ENCODE measurements at regions not wholly inside any gene's neighbourhood (a gene's known extent, or its start where the extent isn't known, plus 50 kb on each side); places are given as distances from the start of the nearest gene placed in this dataset.

DNA sequence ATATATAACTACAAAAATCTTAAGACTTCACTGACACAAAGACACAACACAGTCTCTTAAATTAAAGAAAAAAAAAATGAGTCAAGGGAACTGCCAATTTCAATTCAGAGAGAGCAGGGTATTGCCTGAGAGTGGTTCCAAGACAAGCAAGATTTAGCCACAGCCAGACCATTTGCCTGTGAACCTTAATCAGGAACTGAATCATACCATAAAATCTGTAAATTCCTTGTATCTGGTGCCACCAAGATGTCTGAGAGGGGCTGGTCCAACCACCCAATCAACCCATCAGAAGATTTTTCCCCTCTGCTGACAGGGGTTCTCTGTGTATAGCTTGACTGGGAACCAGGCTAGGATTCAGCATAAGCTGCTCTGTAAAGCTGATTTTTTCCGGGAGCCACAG, 159.2 kb downstream of the CPEB2 start:
- TF ChIP-seq POLR2A (IDR thresholded peaks at IDR 0.05; ENCODE audit: low read depth, low read length): no peak
- no peak for TF ChIP-seq POLR2AphosphoS5 (IDR thresholded peaks at IDR 0.05; ENCODE audit: low read depth, low read length)
- TF ChIP-seq TAF1 (IDR thresholded peaks at IDR 0.05; ENCODE audit: borderline replicate concordance, low read depth, low read length): no peak

All from GM12892 (cell line).